Activated T-helper 2 cell treated with anti-CD3 and anti-CD28 coated beads, Interferon-gamma antibody, Interleukin-2, Interleukin-4, amounts not matched to agents 10 μg/mL and 5 μg/mL and 100 μg/mL, durations not matched to agents 14 hours and 24 hours and 36 hours (primary cell): ENCODE measurements at regions not wholly inside any gene's neighbourhood (a gene's known extent, or its start where the extent isn't known, plus 50 kb on each side); places are given as distances from the start of the nearest gene placed in this dataset.

Experiments used
- DNase-seq: peaks from one replicate; pipeline ENCODE4 v3.0.0; 2021; ENCODE audit warnings: low spot score
- H3K27ac Mint-ChIP-seq: one replicate; pipeline ENCODE4 v1.8.0; 2021; ENCODE audit warnings: mixed read lengths
- H3K27me3 Mint-ChIP-seq: one replicate; pipeline ENCODE4 v1.8.0; 2021; ENCODE audit warnings: low read depth, mixed read lengths
- H3K36me3 Mint-ChIP-seq: one replicate; pipeline ENCODE4 v1.8.0; 2021; ENCODE audit warnings: low read depth, mixed read lengths
- H3K4me1 Mint-ChIP-seq: one replicate; pipeline ENCODE4 v1.8.0; 2021; ENCODE audit warnings: low read depth, mixed read lengths
- H3K4me3 Mint-ChIP-seq: one replicate; pipeline ENCODE4 v1.8.0; 2021; ENCODE audit warnings: low read depth, mild to moderate bottlenecking, moderate library complexity, mixed read lengths
- H3K9me3 Mint-ChIP-seq: one replicate; pipeline ENCODE4 v1.8.0; 2021; ENCODE audit warnings: mixed read lengths
- intact Hi-C: fragments of 100-400 bp; cut with micrococcal nuclease; formaldehyde crosslinking; loops from one replicate; pipeline ENCODE4 v1.15.1; 2023

GRCh38 chr18:41553716-41554115, 401.3 kb upstream of the PIK3C3 start:
- H3K36me3 Mint-ChIP-seq, result no peaks in the 10 kb centered on the region
- H3K4me1 Mint-ChIP-seq, result no peaks in the 10 kb centered on the region

GRCh38 chr18:41548521-41549260, 406.3 kb upstream of the PIK3C3 start:
- Mint-ChIP-seq H3K27me3 (no peaks in the 10 kb centered on the region), H3K27ac (no peak overlapping the region), H3K4me3 (no peak overlapping the region), H3K9me3 (peaks cover 3% of the 10 kb centered on the region), H3K36me3 (no peaks in the 10 kb centered on the region), H3K4me1 (no peaks in the 10 kb centered on the region)
- intact Hi-C loops, result no loop called here
- DNase-seq, result no peak

More at GRCh38 chr18:41553716-41554115, 401.3 kb upstream of the PIK3C3 start:
- H3K4me3 Mint-ChIP-seq, result no peak overlapping the region
- DNase-seq, result no peak
- no peak overlapping the region for H3K27ac Mint-ChIP-seq
- peaks cover 3% of the 10 kb centered on the region for H3K9me3 Mint-ChIP-seq
- intact Hi-C loops, result no loop called here
- no peaks in the 10 kb centered on the region for H3K27me3 Mint-ChIP-seq

- intact Hi-C loops, result no loop called here
- H3K36me3 Mint-ChIP-seq, result no peaks in the 10 kb centered on the region
Measured at GRCh38 chr18:41545091-41545888, 409.7 kb upstream of the PIK3C3 start.

GRCh38 chr18:41543815-41544214, 411.2 kb upstream of the PIK3C3 start:
- no peak for DNase-seq
- Mint-ChIP-seq H3K27ac (no peak overlapping the region), H3K4me1 (no peaks in the 10 kb centered on the region), H3K4me3 (no peak overlapping the region), H3K9me3 (no peaks in the 10 kb centered on the region), H3K27me3 (no peaks in the 10 kb centered on the region), H3K36me3 (no peaks in the 10 kb centered on the region)
- intact Hi-C loops, result no loop called here

More at GRCh38 chr18:41545091-41545888, 409.7 kb upstream of the PIK3C3 start:
- Mint-ChIP-seq H3K27me3 (no peaks in the 10 kb centered on the region), H3K4me3 (no peak overlapping the region), H3K4me1 (no peaks in the 10 kb centered on the region), H3K27ac (no peak overlapping the region), H3K9me3 (peaks cover 3% of the 10 kb centered on the region)
- DNase-seq, result no peak

- Mint-ChIP-seq H3K36me3 (no peaks in the 10 kb centered on the region), H3K9me3 (no peaks in the 10 kb centered on the region), H3K27me3 (no peaks in the 10 kb centered on the region), H3K4me1 (no peaks in the 10 kb centered on the region), H3K4me3 (no peak overlapping the region), H3K27ac (no peak overlapping the region)
- intact Hi-C loops, result no loop called here
- DNase-seq, result no peak
Measured at GRCh38 chr18:41540237-41540871, 414.7 kb upstream of the PIK3C3 start.

GRCh38 chr18:41538751-41539150, 416.3 kb upstream of the PIK3C3 start:
- no peak overlapping the region for H3K4me3 Mint-ChIP-seq
- intact Hi-C loops, result no loop called here
- H3K4me1 Mint-ChIP-seq, result no peaks in the 10 kb centered on the region
- no peak for DNase-seq
- H3K27me3 Mint-ChIP-seq, result no peaks in the 10 kb centered on the region
- H3K36me3 Mint-ChIP-seq, result no peaks in the 10 kb centered on the region
- H3K27ac Mint-ChIP-seq, result no peak overlapping the region
- H3K9me3 Mint-ChIP-seq, result peaks cover 6% of the 10 kb centered on the region

GRCh38 chr18:41537666-41538065, 417.4 kb upstream of the PIK3C3 start:
- no peak for DNase-seq
- intact Hi-C loops, result no loop called here
- H3K27ac Mint-ChIP-seq, result no peak overlapping the region
- H3K9me3 Mint-ChIP-seq, result peaks cover 6% of the 10 kb centered on the region
- H3K4me1 Mint-ChIP-seq, result no peaks in the 10 kb centered on the region
- H3K27me3 Mint-ChIP-seq, result no peaks in the 10 kb centered on the region
- no peaks in the 10 kb centered on the region for H3K36me3 Mint-ChIP-seq
- no peak overlapping the region for H3K4me3 Mint-ChIP-seq

- Mint-ChIP-seq H3K9me3 (peaks cover 6% of the 10 kb centered on the region), H3K27me3 (no peaks in the 10 kb centered on the region), H3K27ac (no peak overlapping the region), H3K4me3 (no peak overlapping the region), H3K4me1 (no peaks in the 10 kb centered on the region), H3K36me3 (no peaks in the 10 kb centered on the region)
- DNase-seq, result no peak
- intact Hi-C loops, result no loop called here
Measured at GRCh38 chr18:41532344-41533086, 422.5 kb upstream of the PIK3C3 start.

GRCh38 chr18:41530970-41531369, 424.1 kb upstream of the PIK3C3 start:
- Mint-ChIP-seq H3K36me3 (no peaks in the 10 kb centered on the region), H3K27me3 (no peaks in the 10 kb centered on the region), H3K27ac (no peak overlapping the region), H3K4me1 (no peaks in the 10 kb centered on the region), H3K4me3 (no peak overlapping the region), H3K9me3 (peaks cover 10% of the 10 kb centered on the region)
- no peak for DNase-seq
- intact Hi-C loops, result no loop called here

GRCh38 chr18:41529093-41529492, 425.9 kb upstream of the PIK3C3 start:
- no peaks in the 10 kb centered on the region for H3K36me3 Mint-ChIP-seq
- no peak overlapping the region for H3K4me3 Mint-ChIP-seq
- H3K27me3 Mint-ChIP-seq, result no peaks in the 10 kb centered on the region
- H3K4me1 Mint-ChIP-seq, result no peaks in the 10 kb centered on the region
- intact Hi-C loops, result no loop called here
- DNase-seq, result no peak
- no peak overlapping the region for H3K27ac Mint-ChIP-seq
- peaks cover 8% of the 10 kb centered on the region for H3K9me3 Mint-ChIP-seq

- Mint-ChIP-seq H3K4me3 (no peak overlapping the region), H3K9me3 (peaks cover 7% of the 10 kb centered on the region), H3K27me3 (no peaks in the 10 kb centered on the region), H3K4me1 (no peaks in the 10 kb centered on the region), H3K36me3 (no peaks in the 10 kb centered on the region), H3K27ac (no peak overlapping the region)
- DNase-seq, result no peak
- intact Hi-C loops, result no loop called here
Measured at GRCh38 chr18:41526054-41526453, 429.0 kb upstream of the PIK3C3 start.

GRCh38 chr18:41524674-41525470, 430.2 kb upstream of the PIK3C3 start:
- Mint-ChIP-seq H3K27me3 (no peaks in the 10 kb centered on the region), H3K9me3 (peaks cover 7% of the 10 kb centered on the region), H3K4me3 (no peak overlapping the region), H3K27ac (no peak overlapping the region), H3K4me1 (no peaks in the 10 kb centered on the region), H3K36me3 (no peaks in the 10 kb centered on the region)
- intact Hi-C loops, result no loop called here
- DNase-seq, result no peak
